NCI-H146 (cell line): ENCODE measurements at regions not wholly inside any gene's neighbourhood (a gene's known extent, or its start where the extent isn't known, plus 50 kb on each side); places are given as distances from the start of the nearest gene placed in this dataset.

Experiments used
- DNase-seq: peaks from one replicate; lab custom pipeline; 2025; lab: John Stamatoyannopoulos, UW

DNA sequence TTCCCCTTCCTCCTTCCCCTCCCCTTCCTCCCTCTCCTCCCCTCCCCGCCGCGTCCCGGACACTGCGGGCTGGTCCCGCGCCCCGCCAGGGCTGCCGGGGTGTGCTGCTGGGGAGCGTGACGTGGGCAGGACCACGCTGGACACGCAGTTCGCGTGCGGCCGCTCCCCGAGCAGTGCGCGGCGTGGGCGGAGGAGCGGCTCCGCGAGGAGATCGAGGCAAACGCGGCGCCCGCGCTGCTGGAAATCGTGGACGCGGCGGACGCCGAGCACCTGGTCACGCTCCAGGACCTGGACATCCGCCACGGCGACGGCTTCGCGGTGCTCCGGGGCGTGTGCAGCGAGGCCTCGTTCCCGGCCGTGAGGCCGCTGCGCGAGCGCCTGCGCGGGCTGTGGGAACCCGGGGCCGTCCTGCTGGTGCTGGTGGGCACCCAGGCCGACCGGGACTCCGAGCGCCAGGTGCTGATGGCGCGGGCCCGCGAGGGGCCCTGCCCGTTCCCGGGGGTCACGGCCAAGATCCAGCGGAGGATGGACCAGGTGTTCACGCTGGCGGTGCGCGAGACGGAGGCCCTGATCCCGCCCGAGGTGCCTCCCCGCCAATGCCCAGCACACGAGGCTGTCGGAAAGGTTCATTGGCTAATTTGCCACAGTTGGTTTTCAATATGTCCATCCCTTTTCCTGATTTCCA, 84.3 kb downstream of the TNFAIP2 start:
- no peak for DNase-seq

DNA sequence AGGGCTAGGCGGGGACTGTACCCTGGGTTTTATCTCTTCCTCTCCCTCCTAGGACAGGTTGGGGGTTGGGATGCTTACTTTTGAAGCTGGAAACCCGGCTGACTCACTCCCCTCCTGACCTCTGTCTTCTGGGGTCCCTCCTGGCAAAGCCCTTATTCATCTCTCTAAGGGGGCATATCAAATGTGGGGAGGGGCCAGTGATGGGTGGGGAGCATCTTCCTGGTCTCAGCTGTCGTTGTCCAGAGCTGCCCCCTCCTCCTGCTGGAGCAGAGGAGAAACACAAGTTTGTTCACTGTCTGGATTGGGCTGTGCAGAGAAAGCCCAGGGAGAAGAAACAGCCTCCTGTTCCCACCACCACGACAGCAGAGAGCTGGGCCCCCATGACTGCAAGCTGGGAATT, 85.8 kb downstream of the TNFAIP2 start:
- no peak for DNase-seq

DNA sequence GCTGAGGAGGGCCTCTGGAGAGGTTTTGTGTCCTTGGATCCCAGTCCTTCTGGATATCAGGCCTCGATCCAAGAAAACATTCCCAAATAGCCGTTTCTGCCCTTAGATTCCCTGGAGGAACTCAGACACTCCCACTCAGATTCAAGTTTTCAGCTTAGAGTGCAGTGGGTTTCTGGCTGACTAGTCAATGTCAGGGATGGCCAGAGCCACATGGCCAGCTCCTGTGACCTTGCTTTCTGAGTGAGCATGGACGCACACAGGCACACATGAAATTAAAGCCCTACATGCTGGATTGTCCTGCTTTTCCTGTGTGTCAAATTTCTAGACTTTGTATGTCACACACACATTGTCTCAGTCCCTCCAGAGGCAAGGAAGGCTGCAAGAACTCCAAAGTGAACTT, 86.2 kb downstream of the TNFAIP2 start:
- no peak for DNase-seq

DNA sequence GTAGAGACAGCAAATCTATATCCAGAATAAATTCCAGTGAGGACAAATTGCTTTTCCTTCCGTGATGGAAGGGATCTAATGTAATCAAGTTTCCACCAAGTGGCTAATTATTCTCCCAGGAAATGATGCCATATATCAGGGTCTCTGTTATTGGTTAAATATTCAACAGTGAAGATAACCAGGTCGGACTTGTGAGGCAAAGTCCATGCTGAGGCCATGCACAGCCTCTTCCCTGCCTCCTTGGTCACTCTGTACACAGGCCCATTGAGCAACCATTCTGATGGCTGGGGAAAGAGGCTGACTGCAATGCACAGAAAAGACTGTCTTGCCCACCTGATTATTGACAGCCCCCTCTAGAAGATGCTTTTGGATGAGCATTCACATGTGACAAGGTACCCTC, 90.1 kb downstream of the TNFAIP2 start:
- no peak for DNase-seq

DNA sequence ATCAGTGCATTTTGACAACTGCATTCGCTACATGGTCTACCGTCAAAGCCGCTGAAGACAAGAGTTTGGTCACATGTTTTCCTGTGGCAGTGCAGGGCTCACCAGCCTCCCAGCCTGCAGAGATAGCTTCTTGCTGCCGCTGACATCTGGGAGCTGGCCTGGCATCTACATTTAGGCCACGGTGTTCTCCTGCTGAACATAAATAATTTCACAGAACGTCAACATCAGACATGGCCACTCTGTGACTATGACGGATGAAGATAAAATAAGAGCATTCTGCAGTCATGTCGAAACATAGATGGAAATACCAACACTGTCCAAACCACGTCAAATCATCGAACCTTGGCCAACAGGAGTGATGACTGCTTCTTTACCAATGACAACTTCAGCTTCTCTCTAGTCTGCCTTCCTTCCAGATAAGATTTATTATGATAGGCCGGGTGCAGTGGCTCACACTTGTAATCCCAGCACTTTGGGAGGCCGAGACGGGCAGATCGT, 91.2 kb downstream of the TNFAIP2 start:
- no peak for DNase-seq

DNA sequence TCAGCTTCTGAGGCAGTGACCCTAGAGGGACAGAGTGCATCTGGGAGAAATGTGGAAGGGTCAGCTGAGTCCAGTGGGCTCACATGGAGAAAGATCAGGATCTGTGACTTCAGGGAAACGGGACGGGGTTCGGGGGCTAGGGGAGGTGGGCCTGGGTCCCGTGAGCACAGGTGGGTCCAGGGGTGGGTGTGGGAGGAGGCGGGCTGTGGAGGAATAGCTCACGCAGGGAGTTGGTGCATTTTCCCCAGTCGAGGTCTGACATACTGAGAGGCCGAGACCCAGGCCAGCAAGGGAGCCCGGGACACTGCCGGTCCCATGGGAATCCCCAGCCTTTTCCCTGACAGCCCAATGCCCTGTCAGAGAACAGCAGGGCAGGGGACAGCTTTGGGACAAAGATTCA, 93.1 kb downstream of the TNFAIP2 start:
- DNase-seq = no peak

DNA sequence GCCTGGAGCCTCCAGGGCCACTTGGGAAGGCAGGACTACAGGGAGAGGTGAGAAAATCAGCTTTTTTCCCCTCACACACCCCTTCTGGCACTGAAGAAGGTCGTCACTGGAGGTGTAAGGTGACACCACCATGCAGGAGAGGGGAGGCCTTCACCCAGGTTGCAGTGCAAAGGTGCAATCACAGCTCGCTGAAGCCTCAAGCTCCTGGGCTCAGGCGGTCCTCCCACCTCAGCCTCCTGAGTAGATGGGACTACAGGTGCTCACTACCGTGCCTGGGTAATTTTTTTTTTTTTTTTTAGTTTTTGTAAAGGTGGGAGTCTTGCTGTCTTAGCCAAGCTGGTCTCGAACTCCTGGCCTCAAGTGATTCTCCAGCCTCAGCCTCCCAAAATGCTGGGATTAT, 93.6 kb downstream of the TNFAIP2 start:
- no peak for DNase-seq

DNA sequence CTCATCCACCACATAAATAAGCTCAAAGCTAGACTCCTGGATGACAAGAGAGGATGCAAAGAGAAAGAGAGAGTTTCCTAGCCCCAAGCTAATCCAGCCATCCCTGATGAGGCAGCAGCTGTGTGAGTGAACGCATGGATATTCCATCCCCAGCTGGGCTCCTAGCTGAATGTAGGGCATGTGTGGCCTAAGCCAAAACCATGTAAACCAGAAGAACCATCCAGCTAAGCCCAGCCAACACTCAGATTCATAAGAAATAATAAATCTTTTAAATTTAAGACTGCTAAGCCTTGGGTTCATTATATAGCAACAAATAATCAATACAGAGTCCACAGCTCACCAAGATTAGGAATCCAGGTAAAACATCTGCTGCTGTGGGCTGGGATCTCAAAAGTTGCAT, 94.3 kb downstream of the TNFAIP2 start:
- DNase-seq = no peak

DNA sequence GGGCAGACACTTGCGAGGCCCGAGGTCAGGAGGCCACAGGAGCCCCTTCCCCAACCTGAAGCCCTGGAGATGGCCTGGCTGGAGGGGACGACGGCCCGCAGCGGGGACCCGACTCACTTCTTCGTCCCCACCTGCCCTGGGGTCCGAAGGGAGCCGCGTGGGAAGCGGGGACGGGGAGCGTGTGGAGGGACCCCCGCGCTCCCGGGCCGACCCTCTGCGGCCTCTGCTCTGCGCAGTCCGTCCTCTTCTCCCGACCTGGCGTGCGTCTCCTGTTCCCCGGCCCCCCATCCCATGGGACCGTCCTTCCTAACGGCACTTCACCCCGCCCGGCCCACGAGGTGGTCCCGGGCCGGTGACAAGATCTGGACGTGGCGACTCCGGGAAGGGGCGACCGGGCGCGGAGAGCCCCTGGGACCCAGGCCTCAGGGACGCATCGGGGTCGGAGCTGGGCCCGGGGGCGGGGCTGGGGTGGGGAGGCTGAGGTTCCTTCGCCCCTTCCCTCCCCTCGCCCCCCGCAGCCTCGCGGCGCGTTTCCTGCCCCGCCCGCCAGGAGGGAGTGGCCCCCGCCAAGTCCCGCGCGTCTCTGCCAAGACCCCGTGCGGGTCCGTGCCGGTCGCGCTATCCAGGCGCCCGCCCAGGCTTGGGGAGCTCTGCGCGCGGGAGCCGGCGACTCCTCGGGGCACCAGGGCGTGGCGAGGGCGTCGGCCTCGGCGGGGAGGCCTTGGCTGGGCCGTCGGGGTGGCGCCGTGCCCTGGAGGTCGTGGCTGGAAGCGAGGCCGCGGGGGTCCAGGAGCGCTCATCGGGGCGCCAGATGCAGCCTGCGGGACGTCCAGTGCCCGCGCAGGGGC, 97.1 kb downstream of the TNFAIP2 start:
- DNase-seq = no peak

DNA sequence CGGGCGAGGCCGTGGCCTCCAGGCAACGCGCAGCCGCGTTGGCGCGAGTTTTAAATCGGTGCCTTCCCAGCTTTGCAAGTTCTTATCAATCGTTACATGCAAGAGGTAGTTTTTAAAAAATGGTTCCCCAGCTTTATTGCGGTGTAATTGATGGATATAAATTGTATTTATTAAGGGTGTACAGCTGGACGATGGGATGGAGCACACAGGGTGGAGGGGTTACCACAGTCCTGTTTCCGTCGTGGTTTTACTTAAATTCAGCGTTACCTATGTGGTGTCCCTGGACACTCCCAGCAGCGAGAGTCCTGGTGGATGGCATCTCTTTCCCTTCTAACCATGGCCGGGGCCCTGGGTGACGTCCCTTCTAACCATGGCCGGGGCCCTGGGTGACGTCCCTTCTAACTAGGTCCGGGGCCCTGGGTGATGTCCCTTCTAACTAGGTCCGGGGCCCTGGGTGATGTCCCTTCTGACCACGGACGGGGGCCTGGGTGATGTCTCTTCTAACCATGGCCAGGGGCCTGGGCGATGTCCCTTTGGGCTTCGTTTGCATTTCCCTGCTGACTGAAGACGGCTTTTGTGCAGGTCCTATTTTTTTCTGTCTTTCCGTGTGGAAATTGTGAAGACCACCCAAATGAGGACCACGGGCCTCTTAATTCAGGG, 97.9 kb downstream of the TNFAIP2 start:
- DNase-seq = no peak

DNA sequence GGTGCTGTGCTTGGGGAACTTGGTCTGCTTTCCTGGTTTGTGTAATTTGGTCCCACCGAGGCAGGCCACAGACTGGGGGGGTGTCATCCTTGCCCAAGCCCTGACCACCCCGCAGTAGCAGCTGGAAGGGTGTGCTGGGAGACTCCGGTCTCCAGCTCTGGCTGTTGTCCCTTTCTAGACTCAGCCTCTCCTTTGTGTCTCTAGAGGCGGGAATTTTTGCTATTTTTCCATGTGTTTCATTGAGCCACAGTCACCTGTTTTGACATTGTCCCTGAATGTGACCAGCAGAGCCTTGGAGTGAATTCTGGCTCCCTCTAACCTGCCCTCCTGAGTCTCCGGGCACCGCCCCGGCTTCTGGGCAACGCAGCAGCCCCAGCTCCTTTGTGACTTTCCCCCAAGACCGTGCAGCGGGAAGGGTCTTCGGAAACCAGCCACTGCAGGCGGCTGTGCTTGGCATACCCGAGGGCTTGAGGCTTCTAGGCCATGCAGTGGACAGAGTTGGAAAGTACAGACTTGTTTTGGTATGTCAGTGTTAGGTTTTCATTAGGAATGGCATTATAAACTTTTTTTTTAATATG, 98.6 kb downstream of the TNFAIP2 start:
- no peak for DNase-seq

DNA sequence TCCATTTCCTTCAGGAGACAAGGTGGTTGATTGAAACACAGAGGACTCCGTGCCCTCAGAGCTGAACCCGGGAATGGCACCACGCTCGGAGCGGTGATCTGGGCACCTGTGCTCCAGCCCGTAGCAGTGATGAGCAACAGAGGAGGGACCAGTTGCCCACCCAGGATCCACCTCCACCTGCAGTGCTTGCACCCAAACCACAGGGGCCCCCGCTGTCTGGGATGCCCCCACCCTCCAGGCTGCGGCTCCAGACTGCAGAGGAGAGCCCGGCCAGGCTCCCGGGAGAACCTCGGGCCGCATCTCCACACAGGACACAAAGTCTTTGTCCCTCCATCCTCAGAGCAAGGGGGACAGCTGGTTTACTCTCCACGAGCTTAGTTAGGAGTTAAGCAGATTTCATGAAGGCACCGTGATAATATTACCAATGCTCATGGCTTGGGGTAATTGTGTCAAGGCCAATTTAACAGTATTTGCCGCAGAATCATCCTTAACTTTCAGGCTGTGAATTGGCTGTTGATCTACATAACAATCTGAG, 100.6 kb downstream of the TNFAIP2 start:
- DNase-seq = no peak

DNA sequence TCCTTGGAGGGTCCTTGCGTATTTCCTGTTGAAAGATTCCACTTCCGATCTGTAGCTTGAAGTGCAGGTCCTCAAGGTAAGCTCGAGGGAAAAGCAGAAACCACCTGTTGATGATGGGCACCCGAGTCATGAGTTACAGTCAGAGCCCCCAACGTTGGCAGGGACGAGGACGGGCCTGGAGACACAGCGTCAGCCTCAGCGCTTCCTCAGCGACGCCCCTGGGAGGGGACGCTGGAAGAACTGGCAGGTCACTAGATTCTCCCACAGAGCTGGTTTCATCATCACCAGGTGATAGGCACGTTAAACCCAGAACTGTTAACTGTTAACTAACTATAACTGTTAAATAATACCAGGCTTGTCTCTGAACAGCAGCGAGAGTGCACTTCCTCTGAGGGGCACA, 101.8 kb downstream of the TNFAIP2 start:
- no peak for DNase-seq

DNA sequence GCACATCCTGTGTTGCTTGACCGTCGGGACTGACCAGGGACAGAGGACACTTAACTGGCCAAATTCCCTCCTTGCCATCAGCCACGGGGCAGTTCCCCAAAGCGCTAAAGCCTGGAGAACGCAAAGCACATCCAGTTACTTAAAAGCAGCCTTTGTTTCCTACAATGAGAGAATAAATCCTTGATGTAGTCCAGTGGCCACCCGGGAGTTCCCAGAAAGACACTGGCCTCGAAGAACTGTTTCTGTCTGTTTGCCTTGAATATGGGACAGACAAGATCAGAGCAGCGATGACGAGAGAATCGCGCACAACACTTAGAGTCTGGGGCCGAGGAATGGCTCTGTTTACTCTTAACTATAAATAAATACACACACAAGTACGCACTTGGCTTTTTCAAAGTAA, 102.2 kb downstream of the TNFAIP2 start:
- DNase-seq = no peak

DNA sequence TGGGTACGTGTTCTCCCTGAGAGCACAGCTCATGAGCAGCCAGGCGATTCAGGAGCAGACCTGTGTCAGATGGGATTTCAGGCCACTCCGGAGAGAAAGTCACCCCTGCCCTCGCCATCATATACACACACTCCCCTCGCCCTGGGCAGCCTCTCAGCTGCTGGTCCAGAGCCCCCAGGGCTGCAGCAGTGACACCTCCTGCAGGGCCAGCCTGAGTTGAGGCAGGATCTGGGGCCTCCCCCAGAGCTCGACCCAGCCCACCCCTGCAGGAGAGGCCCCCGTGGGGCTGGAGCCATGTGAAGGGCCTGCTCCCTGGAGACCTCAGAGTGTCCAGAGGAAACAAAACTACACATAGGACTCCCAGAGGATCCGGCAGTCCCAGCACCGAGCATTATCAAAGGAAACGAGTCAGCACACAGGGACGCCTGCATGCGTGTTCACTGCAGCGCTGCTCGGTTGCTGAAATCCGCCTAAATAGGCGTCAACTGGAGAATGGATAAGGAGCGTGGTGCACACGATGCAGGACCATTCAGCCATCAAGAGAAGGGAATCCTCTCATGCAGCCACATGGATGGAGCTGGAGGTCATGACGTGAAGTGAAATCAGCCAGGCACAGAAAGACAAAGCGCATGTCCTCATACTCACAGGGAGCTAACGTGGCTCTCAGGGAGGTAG, 104.0 kb downstream of the TNFAIP2 start:
- DNase-seq = no peak

DNA sequence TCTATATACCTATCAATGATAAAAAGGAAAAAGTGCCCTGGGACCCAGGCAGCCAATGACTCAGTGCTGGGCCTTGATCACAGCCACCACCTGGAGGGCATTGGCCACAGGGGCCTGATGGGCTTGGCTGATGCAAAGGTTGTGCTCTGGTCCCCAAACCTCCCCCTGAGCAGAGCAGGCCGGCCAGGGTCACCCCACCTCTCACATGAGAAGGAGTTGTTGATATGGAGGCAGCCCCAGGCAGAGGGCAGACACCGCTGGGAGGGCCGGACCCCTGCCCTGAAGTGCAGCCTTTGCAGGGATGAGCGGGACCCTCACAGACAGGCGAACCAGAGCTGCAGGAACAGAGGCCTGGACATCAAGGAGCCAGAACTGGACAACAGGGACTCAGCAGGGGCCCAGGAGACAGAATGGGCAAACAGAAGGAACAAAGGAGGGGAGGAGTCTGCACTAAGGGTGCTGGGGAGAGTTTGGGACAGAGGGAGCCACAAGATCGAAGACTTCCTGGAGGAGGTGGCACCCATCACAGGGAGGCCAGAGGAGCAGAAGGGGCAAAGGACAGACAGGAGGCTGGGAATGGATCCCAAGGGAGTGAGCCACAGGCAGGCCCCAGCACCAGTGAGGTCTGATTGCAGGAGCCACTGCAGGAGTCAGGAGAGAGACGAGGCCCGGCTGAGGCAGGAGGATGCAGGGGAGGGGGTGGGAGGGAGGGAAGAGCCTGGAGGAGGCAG, 105.0 kb downstream of the TNFAIP2 start:
- no peak for DNase-seq

DNA sequence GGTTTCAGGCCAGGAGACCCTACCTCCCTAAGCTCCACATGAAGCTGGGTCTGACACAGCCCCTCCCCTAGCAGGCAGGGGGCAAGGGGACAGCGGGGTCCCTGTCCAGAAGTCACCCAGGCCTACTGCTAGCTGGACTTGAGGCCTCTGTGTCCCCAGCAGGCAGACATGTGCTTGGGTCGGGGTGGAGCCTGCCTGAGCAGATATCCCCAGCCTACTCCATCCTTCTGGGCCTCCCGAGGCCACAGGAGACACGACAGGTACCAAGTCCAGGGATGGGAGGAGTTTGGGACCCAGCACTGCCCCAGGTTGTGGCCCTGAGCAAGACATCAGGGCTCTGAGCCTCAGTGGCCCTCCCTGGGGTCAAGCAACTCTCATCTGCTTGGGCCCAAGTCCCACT, 105.2 kb upstream of the EIF5 start:
- DNase-seq = no peak

DNA sequence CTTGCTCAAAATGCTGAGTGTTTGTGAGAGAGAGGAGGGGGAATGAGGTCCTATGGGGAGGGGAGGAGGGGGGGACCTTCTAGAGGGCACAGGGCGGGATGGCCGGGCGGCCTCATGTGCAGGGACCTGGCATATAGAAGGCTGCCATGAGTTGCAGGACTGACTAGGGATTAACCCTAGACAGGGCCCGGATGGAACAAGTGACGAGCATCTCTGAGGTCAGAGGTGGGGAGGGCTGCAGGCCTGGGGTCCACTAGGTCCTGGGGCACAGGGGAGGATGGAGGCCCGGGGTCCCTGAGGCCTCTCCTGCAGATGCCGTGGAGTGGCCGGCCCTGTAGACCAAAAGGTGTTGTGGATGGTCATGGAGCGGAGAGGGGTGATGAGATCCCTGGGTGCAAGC, 104.0 kb upstream of the EIF5 start:
- DNase-seq = no peak

DNA sequence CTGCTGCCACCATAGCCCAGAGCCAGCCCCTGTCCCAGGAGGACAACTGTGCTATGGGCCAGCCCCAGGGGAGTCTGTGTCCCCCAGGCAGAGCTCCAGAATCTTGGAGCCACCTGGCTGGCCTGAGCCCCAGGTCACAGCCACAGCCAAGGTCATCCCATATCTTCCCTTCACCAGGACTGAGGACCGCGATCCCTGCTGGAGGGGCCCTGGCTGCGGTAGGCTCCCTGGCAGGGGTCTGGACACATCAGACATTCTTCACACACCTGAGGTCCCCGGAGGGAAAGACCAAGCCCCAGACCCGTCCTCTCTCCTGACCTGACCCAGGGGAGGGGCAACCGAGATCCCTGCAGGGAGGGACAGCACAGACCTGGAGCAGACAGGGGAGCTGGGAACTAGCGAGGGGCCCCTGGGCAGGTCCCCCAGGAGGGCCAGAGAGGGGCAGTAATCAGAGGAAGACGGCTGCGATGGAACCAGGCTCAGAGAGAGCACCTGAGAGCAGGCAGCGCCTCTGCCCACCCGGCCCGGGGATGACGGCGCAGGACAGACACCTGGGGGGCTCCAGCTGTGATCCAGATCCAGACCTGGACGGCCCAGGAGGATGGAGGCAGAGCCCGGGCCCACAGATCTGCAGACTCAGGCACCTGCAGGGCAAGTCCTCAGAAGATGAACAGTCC, 103.2 kb upstream of the EIF5 start:
- no peak for DNase-seq

DNA sequence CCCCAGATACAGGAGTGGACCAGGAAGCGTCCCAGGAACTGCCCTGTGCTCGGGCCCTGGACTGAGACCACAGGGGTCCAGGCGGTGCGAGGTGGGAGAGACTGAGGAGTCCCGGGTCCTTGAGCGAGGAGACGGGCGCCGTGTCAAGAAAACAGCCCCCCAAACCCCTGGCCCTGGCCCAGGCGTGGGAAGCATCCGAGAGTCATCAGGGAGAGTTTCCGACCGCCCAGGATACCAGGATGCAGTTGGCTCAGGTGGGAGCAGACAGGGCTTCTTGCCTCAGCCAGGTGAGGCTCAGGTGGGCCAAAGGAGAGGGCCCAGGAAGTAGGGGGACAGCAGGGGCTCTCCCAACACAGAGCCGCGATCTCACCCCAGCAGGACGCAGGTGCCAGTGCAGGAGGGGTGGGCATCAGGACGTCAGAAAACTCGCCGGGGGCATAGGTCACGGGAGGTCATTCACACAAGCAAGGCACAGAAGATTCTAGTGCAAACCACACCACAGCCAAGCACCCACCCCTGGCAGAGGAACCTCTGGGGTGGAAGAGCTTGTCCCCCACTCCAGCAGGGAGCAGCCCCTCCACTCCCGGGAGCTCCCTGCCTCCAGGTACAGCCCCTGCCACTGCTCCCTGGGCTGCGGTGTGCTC, 102.5 kb upstream of the EIF5 start:
- DNase-seq = no peak
